K562 (cell line): ENCODE measurements at regions not wholly inside any gene's neighbourhood (a gene's known extent, or its start where the extent isn't known, plus 50 kb on each side); places are given as distances from the start of the nearest gene placed in this dataset.

ENCODE experiments used
- MAFK ChIP-seq: IDR thresholded peaks from 2 replicates; pipeline ENCODE4 v1.6.1; 2011; ENCODE audit warnings: low read length, improper control_type of control experiment
- NCOA1 ChIP-seq: fragments of 450-650 bp; IDR thresholded peaks from 2 replicates; pipeline ENCODE4 v1.6.1; 2016; ENCODE audit warnings: low read depth
- PCBP2 ChIP-seq: fragments of 200-400 bp; formaldehyde crosslinking; IDR thresholded peaks from 2 replicates; pipeline ENCODE4 v1.6.1; 2018; ENCODE audit warnings: low read length, low read depth, mild to moderate bottlenecking, moderate library complexity; ENCODE audit not compliant: poor library complexity, severe bottlenecking
- POLR2AphosphoS5 ChIP-seq: IDR thresholded peaks from 2 replicates; pipeline ENCODE4 v1.6.1; 2011; ENCODE audit warnings: mild to moderate bottlenecking, low read depth, low read length, moderate library complexity; ENCODE audit not compliant: control insufficient read depth, insufficient read depth
- RFX1 ChIP-seq: fragments of 450-650 bp; IDR thresholded peaks from 2 replicates; pipeline ENCODE4 v1.6.1; 2016; ENCODE audit warnings: mild to moderate bottlenecking, moderate library complexity
- SP1 ChIP-seq: sonication (generic); formaldehyde crosslinking; IDR thresholded peaks from 2 replicates; pipeline ENCODE4 v1.8.1; 2022; ENCODE audit warnings: mild to moderate bottlenecking, missing genetic modification reagents
- TF ChIP-seq, protein P1 (sequence below), 3 experiments: IDR thresholded peaks in 2 of 3; conservative IDR thresholded peaks in 1 of 3; 2 replicates each; pipeline ENCODE4 v1.5.1; 2011 to 2012; ENCODE audit warnings: low read length in 3 of 3, mild to moderate bottlenecking in 3 of 3, control low read depth in 2 of 3, improper control_type of control experiment in 1 of 3, inconsistent platforms in 1 of 3, low read depth in 1 of 3, mixed read lengths in 1 of 3, moderate library complexity in 1 of 3; ENCODE audit not compliant: insufficient read depth in 2 of 3

DNA sequence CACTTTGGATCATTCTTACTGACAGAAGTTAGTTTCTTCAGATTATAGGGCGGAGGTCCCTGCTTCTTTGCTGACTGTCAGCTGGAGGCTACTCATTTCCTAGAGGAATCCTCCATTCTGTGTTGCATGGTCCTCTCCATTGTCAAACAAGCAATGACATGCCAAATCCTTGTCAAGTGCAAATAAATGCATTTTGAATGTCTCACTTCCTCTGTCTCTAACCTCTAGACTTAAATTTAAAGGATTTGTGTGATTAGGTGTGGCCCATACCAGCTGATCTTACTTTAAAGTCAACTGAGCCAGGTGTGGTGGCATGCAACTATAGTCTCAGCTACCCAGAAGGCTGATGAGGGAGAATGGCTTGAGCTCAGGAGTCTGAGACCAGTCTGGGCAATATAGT, 458.4 kb upstream of the CCDC179 start:
- TF ChIP-seq NCOA1, result no peak
- no peak for TF ChIP-seq MAFK
- TF ChIP-seq, protein P1, sequence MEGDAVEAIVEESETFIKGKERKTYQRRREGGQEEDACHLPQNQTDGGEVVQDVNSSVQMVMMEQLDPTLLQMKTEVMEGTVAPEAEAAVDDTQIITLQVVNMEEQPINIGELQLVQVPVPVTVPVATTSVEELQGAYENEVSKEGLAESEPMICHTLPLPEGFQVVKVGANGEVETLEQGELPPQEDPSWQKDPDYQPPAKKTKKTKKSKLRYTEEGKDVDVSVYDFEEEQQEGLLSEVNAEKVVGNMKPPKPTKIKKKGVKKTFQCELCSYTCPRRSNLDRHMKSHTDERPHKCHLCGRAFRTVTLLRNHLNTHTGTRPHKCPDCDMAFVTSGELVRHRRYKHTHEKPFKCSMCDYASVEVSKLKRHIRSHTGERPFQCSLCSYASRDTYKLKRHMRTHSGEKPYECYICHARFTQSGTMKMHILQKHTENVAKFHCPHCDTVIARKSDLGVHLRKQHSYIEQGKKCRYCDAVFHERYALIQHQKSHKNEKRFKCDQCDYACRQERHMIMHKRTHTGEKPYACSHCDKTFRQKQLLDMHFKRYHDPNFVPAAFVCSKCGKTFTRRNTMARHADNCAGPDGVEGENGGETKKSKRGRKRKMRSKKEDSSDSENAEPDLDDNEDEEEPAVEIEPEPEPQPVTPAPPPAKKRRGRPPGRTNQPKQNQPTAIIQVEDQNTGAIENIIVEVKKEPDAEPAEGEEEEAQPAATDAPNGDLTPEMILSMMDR (IDR thresholded peaks at IDR 0.05 in 2 of 3, conservative IDR thresholded peaks at IDR 0.05 in 1 of 3; ENCODE audit: insufficient read depth in 2 of 3, low read depth in 1 of 3, low read length in 3 of 3), result no peak
- TF ChIP-seq SP1 (CRISPR knock-in tag), result no peak
- TF ChIP-seq PCBP2, result no peak
- TF ChIP-seq RFX1, result no peak
- TF ChIP-seq POLR2AphosphoS5, result no peak
